Fibroblast of skin of back (primary cell): ENCODE measurements at regions not wholly inside any gene's neighbourhood (a gene's known extent, or its start where the extent isn't known, plus 50 kb on each side); places are given as distances from the start of the nearest gene placed in this dataset.
A peak's percentile ranks its signal among the peaks of the same experiment; 100 is the strongest.

Experiments
- DNase-seq: peaks from one replicate; pipeline ENCODE4 v3.0.0-alpha.2; 2013

- no peak for DNase-seq
Observed at GRCh38 chr1:222912730-222913129, 97.9 kb downstream of the DISP1 start.

GRCh38 chr1:222914861-222915632 lies 100.2 kb downstream of the DISP1 start:
- peak; percentile 89 for DNase-seq

- DNase-seq, result no peak
Observed at GRCh38 chr1:222916100-222916499, 101.3 kb downstream of the DISP1 start.

- DNase-seq, result peak; percentile 41
Observed at GRCh38 chr1:222918801-222919477, 104.1 kb downstream of the DISP1 start.

GRCh38 chr1:222919478-222919865 lies 104.6 kb downstream of the DISP1 start:
- DNase-seq, result peak; percentile 33

- peak; percentile 42 for DNase-seq
Observed at GRCh38 chr1:222920169-222920568, 105.3 kb downstream of the DISP1 start.

GRCh38 chr1:222921945-222922344 lies 107.1 kb downstream of the DISP1 start:
- no peak for DNase-seq

- no peak for DNase-seq
Observed at GRCh38 chr1:222923506-222923905, 108.7 kb downstream of the DISP1 start.

- DNase-seq, result no peak
Observed at GRCh38 chr1:222924136-222924706, 109.4 kb downstream of the DISP1 start.

GRCh38 chr1:222926566-222926965 lies 111.7 kb downstream of the DISP1 start:
- peak; percentile 57 for DNase-seq

- no peak for DNase-seq
Observed at GRCh38 chr1:222927031-222927430, 112.2 kb downstream of the DISP1 start.

- DNase-seq, result peak; percentile 46
Observed at GRCh38 chr1:222928212-222928611, 113.4 kb downstream of the DISP1 start.

- no peak for DNase-seq
Observed at GRCh38 chr1:222930070-222930469, 115.2 kb downstream of the DISP1 start.

- no peak for DNase-seq
Observed at GRCh38 chr1:222931023-222931422, 116.2 kb downstream of the DISP1 start.

- DNase-seq, result no peak
Observed at GRCh38 chr1:222933273-222933672, 118.4 kb downstream of the DISP1 start.

GRCh38 chr1:222935239-222935900 lies 120.5 kb downstream of the DISP1 start:
- no peak for DNase-seq

- no peak for DNase-seq
Observed at GRCh38 chr1:222936042-222936441, 121.2 kb downstream of the DISP1 start.

GRCh38 chr1:222938986-222939385 lies 124.1 kb downstream of the DISP1 start:
- DNase-seq, result no peak

GRCh38 chr1:222940095-222940494 lies 125.3 kb downstream of the DISP1 start:
- DNase-seq, result no peak

GRCh38 chr1:222940906-222941305 lies 126.1 kb downstream of the DISP1 start:
- no peak for DNase-seq

- DNase-seq, result no peak
Observed at GRCh38 chr1:222941425-222941824, 126.6 kb downstream of the DISP1 start.

- DNase-seq, result no peak
Observed at GRCh38 chr1:222946436-222946835, 131.6 kb downstream of the DISP1 start.

GRCh38 chr1:222948079-222948478 lies 133.2 kb downstream of the DISP1 start:
- DNase-seq, result no peak
